ENCODE measurements at regions not wholly inside any gene's neighbourhood (a gene's known extent, or its start where the extent isn't known, plus 50 kb on each side); places are given as distances from the start of the nearest gene placed in this dataset.

- no peaks in the 10 kb centered on the region for H3K27me3 ChIP-seq (ENCODE audit: control insufficient read depth, insufficient read depth, low read length)
- no peaks in the 10 kb centered on the region for H3K36me3 ChIP-seq (ENCODE audit: control insufficient read depth, insufficient read depth, low read length)
- no peak overlapping the region for H3K4me3 ChIP-seq (ENCODE audit: low read depth, low read length)
- no peak overlapping the region for H3K27ac ChIP-seq (ENCODE audit: low read depth, low read length)
- 75% methylated on average over 4 of the region's 5 CpGs for WGBS (ENCODE audit: insufficient coverage)
- H3K9me3 ChIP-seq (ENCODE audit: control insufficient read depth, insufficient read depth, low read length): no peaks in the 10 kb centered on the region
- H3K4me1 ChIP-seq (ENCODE audit: control insufficient read depth, insufficient read depth, low read length): peaks cover 17% of the 10 kb centered on the region
- DNase-seq (ENCODE audit: low read depth in 4 of 6, low spot score in 6 of 6): peak in 1 of 6 donors; percentile 85
Measured at GRCh38 chr6:4612636-4613171, 163.5 kb upstream of the CDYL start.

- Histone ChIP-seq H3K27me3 (ENCODE audit: control insufficient read depth, insufficient read depth, low read length) (no peaks in the 10 kb centered on the region), H3K4me1 (ENCODE audit: control insufficient read depth, insufficient read depth, low read length) (peaks cover 22% of the 10 kb centered on the region), H3K4me3 (ENCODE audit: low read depth, low read length) (no peak overlapping the region), H3K9me3 (ENCODE audit: control insufficient read depth, insufficient read depth, low read length) (no peaks in the 10 kb centered on the region), H3K27ac (ENCODE audit: low read depth, low read length) (no peak overlapping the region), H3K36me3 (ENCODE audit: control insufficient read depth, insufficient read depth, low read length) (no peaks in the 10 kb centered on the region)
- DNase-seq (ENCODE audit: low read depth in 4 of 6, low spot score in 6 of 6): no peak
- WGBS (ENCODE audit: insufficient coverage): 64% methylated on average over 5 of the region's 9 CpGs
Measured at GRCh38 chr6:4611429-4612129, 164.6 kb upstream of the CDYL start.

GRCh38 chr6:4610256-4610655, 165.9 kb upstream of the CDYL start:
- WGBS (ENCODE audit: insufficient coverage): 65% methylated on average over 3 of the region's 7 CpGs
- Histone ChIP-seq H3K4me1 (ENCODE audit: control insufficient read depth, insufficient read depth, low read length) (peaks cover 22% of the 10 kb centered on the region), H3K36me3 (ENCODE audit: control insufficient read depth, insufficient read depth, low read length) (no peaks in the 10 kb centered on the region), H3K27ac (ENCODE audit: low read depth, low read length) (no peak overlapping the region), H3K4me3 (ENCODE audit: low read depth, low read length) (no peak overlapping the region), H3K27me3 (ENCODE audit: control insufficient read depth, insufficient read depth, low read length) (no peaks in the 10 kb centered on the region), H3K9me3 (ENCODE audit: control insufficient read depth, insufficient read depth, low read length) (no peaks in the 10 kb centered on the region)
- no peak for DNase-seq (ENCODE audit: low read depth in 4 of 6, low spot score in 6 of 6)

GRCh38 chr6:4608361-4609115, 167.7 kb upstream of the CDYL start:
- H3K4me1 ChIP-seq (ENCODE audit: control insufficient read depth, insufficient read depth, low read length): peaks cover 22% of the 10 kb centered on the region
- WGBS (ENCODE audit: insufficient coverage): 45% methylated on average over 22 of the region's 23 CpGs
- no peaks in the 10 kb centered on the region for H3K9me3 ChIP-seq (ENCODE audit: control insufficient read depth, insufficient read depth, low read length)
- no peak overlapping the region for H3K4me3 ChIP-seq (ENCODE audit: low read depth, low read length)
- no peak overlapping the region for H3K27ac ChIP-seq (ENCODE audit: low read depth, low read length)
- peak in 2 of 6 donors; percentile 54 to 65 for DNase-seq (ENCODE audit: low read depth in 4 of 6, low spot score in 6 of 6)
- no peaks in the 10 kb centered on the region for H3K36me3 ChIP-seq (ENCODE audit: control insufficient read depth, insufficient read depth, low read length)
- H3K27me3 ChIP-seq (ENCODE audit: control insufficient read depth, insufficient read depth, low read length): no peaks in the 10 kb centered on the region

GRCh38 chr6:4607793-4608192, 168.4 kb upstream of the CDYL start:
- Histone ChIP-seq H3K36me3 (ENCODE audit: control insufficient read depth, insufficient read depth, low read length) (no peaks in the 10 kb centered on the region), H3K27me3 (ENCODE audit: control insufficient read depth, insufficient read depth, low read length) (no peaks in the 10 kb centered on the region), H3K4me1 (ENCODE audit: control insufficient read depth, insufficient read depth, low read length) (peaks cover 20% of the 10 kb centered on the region), H3K27ac (ENCODE audit: low read depth, low read length) (no peak overlapping the region), H3K4me3 (ENCODE audit: low read depth, low read length) (no peak overlapping the region), H3K9me3 (ENCODE audit: control insufficient read depth, insufficient read depth, low read length) (no peaks in the 10 kb centered on the region)
- no CpG with 5 or more reads among the region's 6 CpGs for WGBS (ENCODE audit: insufficient coverage)
- peak in 1 of 6 donors; percentile 52 for DNase-seq (ENCODE audit: low read depth in 4 of 6, low spot score in 6 of 6)

GRCh38 chr6:4606821-4607704, 169.1 kb upstream of the CDYL start:
- peak in 4 of 6 donors; percentile 28 to 86 (median 68) for DNase-seq (ENCODE audit: low read depth in 4 of 6, low spot score in 6 of 6)
- H3K27me3 ChIP-seq (ENCODE audit: control insufficient read depth, insufficient read depth, low read length): no peaks in the 10 kb centered on the region
- no peak overlapping the region for H3K4me3 ChIP-seq (ENCODE audit: low read depth, low read length)
- H3K27ac ChIP-seq (ENCODE audit: low read depth, low read length): peak overlapping the region; percentile 18
- no peaks in the 10 kb centered on the region for H3K36me3 ChIP-seq (ENCODE audit: control insufficient read depth, insufficient read depth, low read length)
- peaks cover 19% of the 10 kb centered on the region for H3K4me1 ChIP-seq (ENCODE audit: control insufficient read depth, insufficient read depth, low read length)
- no peaks in the 10 kb centered on the region for H3K9me3 ChIP-seq (ENCODE audit: control insufficient read depth, insufficient read depth, low read length)
- 29% methylated on average over 12 of the region's 17 CpGs for WGBS (ENCODE audit: insufficient coverage)

- H3K9me3 ChIP-seq (ENCODE audit: control insufficient read depth, insufficient read depth, low read length): no peaks in the 10 kb centered on the region
- WGBS (ENCODE audit: insufficient coverage): 81% methylated on average over 7 of the region's 7 CpGs
- H3K36me3 ChIP-seq (ENCODE audit: control insufficient read depth, insufficient read depth, low read length): no peaks in the 10 kb centered on the region
- no peaks in the 10 kb centered on the region for H3K27me3 ChIP-seq (ENCODE audit: control insufficient read depth, insufficient read depth, low read length)
- no peak for DNase-seq (ENCODE audit: low read depth in 4 of 6, low spot score in 6 of 6)
- H3K4me1 ChIP-seq (ENCODE audit: control insufficient read depth, insufficient read depth, low read length): peaks cover 19% of the 10 kb centered on the region
- H3K27ac ChIP-seq (ENCODE audit: low read depth, low read length): no peak overlapping the region
- no peak overlapping the region for H3K4me3 ChIP-seq (ENCODE audit: low read depth, low read length)
Measured at GRCh38 chr6:4606016-4606415, 170.2 kb upstream of the CDYL start.

- no peak for DNase-seq (ENCODE audit: low read depth in 4 of 6, low spot score in 6 of 6)
- no peak overlapping the region for H3K4me3 ChIP-seq (ENCODE audit: low read depth, low read length)
- H3K27ac ChIP-seq (ENCODE audit: low read depth, low read length): no peak overlapping the region
- H3K9me3 ChIP-seq (ENCODE audit: control insufficient read depth, insufficient read depth, low read length): no peaks in the 10 kb centered on the region
- no peaks in the 10 kb centered on the region for H3K27me3 ChIP-seq (ENCODE audit: control insufficient read depth, insufficient read depth, low read length)
- 56% methylated on average over 1 of the region's 1 CpG for WGBS (ENCODE audit: insufficient coverage)
- H3K36me3 ChIP-seq (ENCODE audit: control insufficient read depth, insufficient read depth, low read length): no peaks in the 10 kb centered on the region
- H3K4me1 ChIP-seq (ENCODE audit: control insufficient read depth, insufficient read depth, low read length): peaks cover 10% of the 10 kb centered on the region
Measured at GRCh38 chr6:4603856-4604369, 172.3 kb upstream of the CDYL start.

GRCh38 chr6:4603291-4603690, 172.9 kb upstream of the CDYL start:
- Histone ChIP-seq H3K27me3 (ENCODE audit: control insufficient read depth, insufficient read depth, low read length) (no peaks in the 10 kb centered on the region), H3K4me1 (ENCODE audit: control insufficient read depth, insufficient read depth, low read length) (peaks cover 4% of the 10 kb centered on the region), H3K9me3 (ENCODE audit: control insufficient read depth, insufficient read depth, low read length) (no peaks in the 10 kb centered on the region), H3K27ac (ENCODE audit: low read depth, low read length) (no peak overlapping the region), H3K36me3 (ENCODE audit: control insufficient read depth, insufficient read depth, low read length) (no peaks in the 10 kb centered on the region), H3K4me3 (ENCODE audit: low read depth, low read length) (no peak overlapping the region)
- 90% methylated on average over 7 of the region's 7 CpGs for WGBS (ENCODE audit: insufficient coverage)
- no peak for DNase-seq (ENCODE audit: low read depth in 4 of 6, low spot score in 6 of 6)

All from spinal cord (tissue), 9 donors.